ENCODE measurements at regions not wholly inside any gene's neighbourhood (a gene's known extent, or its start where the extent isn't known, plus 50 kb on each side); places are given as distances from the start of the nearest gene placed in this dataset.

DNA sequence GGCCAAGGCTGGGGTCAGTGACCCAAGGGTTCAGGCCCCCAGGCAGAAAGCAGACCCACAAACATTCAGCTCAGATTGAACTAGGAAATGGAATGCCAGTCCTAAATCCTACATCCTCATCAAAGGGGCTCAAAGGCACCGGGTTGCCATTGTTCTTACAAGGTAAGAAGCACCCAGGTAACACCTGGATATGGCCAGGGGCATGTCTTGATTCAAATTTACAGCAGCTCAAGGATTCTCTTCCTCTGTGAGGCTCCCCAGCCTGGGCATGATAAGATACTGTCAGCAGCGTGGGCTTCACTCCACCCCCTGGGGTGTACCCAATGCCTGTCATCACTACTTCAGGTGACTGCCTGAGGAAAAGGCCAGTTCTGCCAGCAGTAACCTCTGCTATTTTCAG, 92.1 kb upstream of the FSTL4 start:
- TF ChIP-seq SPI1 (IDR thresholded peaks at IDR 0.05; ENCODE audit: borderline replicate concordance, low read depth), result no peak
- TF ChIP-seq, protein P1, sequence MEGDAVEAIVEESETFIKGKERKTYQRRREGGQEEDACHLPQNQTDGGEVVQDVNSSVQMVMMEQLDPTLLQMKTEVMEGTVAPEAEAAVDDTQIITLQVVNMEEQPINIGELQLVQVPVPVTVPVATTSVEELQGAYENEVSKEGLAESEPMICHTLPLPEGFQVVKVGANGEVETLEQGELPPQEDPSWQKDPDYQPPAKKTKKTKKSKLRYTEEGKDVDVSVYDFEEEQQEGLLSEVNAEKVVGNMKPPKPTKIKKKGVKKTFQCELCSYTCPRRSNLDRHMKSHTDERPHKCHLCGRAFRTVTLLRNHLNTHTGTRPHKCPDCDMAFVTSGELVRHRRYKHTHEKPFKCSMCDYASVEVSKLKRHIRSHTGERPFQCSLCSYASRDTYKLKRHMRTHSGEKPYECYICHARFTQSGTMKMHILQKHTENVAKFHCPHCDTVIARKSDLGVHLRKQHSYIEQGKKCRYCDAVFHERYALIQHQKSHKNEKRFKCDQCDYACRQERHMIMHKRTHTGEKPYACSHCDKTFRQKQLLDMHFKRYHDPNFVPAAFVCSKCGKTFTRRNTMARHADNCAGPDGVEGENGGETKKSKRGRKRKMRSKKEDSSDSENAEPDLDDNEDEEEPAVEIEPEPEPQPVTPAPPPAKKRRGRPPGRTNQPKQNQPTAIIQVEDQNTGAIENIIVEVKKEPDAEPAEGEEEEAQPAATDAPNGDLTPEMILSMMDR (IDR thresholded peaks at IDR 0.05; ENCODE audit: insufficient read depth, low read length), result no peak
- no peak for TF ChIP-seq POLR2AphosphoS5 (IDR thresholded peaks at IDR 0.05; ENCODE audit: low read depth)
- TF ChIP-seq, protein P2, sequence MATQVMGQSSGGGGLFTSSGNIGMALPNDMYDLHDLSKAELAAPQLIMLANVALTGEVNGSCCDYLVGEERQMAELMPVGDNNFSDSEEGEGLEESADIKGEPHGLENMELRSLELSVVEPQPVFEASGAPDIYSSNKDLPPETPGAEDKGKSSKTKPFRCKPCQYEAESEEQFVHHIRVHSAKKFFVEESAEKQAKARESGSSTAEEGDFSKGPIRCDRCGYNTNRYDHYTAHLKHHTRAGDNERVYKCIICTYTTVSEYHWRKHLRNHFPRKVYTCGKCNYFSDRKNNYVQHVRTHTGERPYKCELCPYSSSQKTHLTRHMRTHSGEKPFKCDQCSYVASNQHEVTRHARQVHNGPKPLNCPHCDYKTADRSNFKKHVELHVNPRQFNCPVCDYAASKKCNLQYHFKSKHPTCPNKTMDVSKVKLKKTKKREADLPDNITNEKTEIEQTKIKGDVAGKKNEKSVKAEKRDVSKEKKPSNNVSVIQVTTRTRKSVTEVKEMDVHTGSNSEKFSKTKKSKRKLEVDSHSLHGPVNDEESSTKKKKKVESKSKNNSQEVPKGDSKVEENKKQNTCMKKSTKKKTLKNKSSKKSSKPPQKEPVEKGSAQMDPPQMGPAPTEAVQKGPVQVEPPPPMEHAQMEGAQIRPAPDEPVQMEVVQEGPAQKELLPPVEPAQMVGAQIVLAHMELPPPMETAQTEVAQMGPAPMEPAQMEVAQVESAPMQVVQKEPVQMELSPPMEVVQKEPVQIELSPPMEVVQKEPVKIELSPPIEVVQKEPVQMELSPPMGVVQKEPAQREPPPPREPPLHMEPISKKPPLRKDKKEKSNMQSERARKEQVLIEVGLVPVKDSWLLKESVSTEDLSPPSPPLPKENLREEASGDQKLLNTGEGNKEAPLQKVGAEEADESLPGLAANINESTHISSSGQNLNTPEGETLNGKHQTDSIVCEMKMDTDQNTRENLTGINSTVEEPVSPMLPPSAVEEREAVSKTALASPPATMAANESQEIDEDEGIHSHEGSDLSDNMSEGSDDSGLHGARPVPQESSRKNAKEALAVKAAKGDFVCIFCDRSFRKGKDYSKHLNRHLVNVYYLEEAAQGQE (IDR thresholded peaks at IDR 0.05; ENCODE audit: insufficient replicate concordance, low read depth), result no peak

Measured in HL-60 (cell line).